Endothelial cell (in vitro differentiated cells): ENCODE measurements at regions not wholly inside any gene's neighbourhood (a gene's known extent, or its start where the extent isn't known, plus 50 kb on each side); places are given as distances from the start of the nearest gene placed in this dataset.

Experiments
- DNase-seq: peaks from one replicate; pipeline ENCODE4 v3.0.0; 2021; ENCODE audit warnings: low spot score
- H3K27ac Mint-ChIP-seq: one replicate; pipeline ENCODE4 v1.8.0; 2021; ENCODE audit warnings: mixed read lengths, inconsistent platforms; ENCODE audit not compliant: unreplicated experiment
- H3K27me3 Mint-ChIP-seq: one replicate; pipeline ENCODE4 v1.8.0; 2021; ENCODE audit warnings: mild to moderate bottlenecking, moderate library complexity, mixed read lengths, inconsistent platforms; ENCODE audit not compliant: unreplicated experiment
- H3K36me3 Mint-ChIP-seq: one replicate; pipeline ENCODE4 v1.8.0; 2021; ENCODE audit warnings: mild to moderate bottlenecking, low read depth, mixed read lengths, inconsistent platforms; ENCODE audit not compliant: unreplicated experiment
- H3K4me1 Mint-ChIP-seq: one replicate; pipeline ENCODE4 v1.8.0; 2021; ENCODE audit warnings: mild to moderate bottlenecking, mixed read lengths, inconsistent platforms; ENCODE audit not compliant: unreplicated experiment
- H3K4me3 Mint-ChIP-seq: one replicate; pipeline ENCODE4 v1.8.0; 2021; ENCODE audit warnings: mild to moderate bottlenecking, mixed read lengths, inconsistent platforms; ENCODE audit not compliant: unreplicated experiment
- H3K9me3 Mint-ChIP-seq: one replicate; pipeline ENCODE4 v1.8.0; 2021; ENCODE audit warnings: mixed read lengths, inconsistent platforms; ENCODE audit not compliant: unreplicated experiment
- CTCF ChIP-seq: fragments of 200-600 bp; sonication (generic); IDR thresholded peaks from one replicate; pipeline ENCODE4 v1.5.0; 2021; ENCODE audit warnings: antibody characterized with exemption; ENCODE audit not compliant: unreplicated experiment

- Mint-ChIP-seq H3K36me3 (no peaks in the 10 kb centered on the region), H3K9me3 (no peaks in the 10 kb centered on the region), H3K4me1 (no peaks in the 10 kb centered on the region), H3K4me3 (no peak overlapping the region), H3K27me3 (no peaks in the 10 kb centered on the region), H3K27ac (no peak overlapping the region)
- TF ChIP-seq CTCF = no peak
- no peak for DNase-seq
Observed at GRCh38 chr6:81984599-81984998, 232.1 kb upstream of the TENT5A start.

- TF ChIP-seq CTCF = no peak
- no peak for DNase-seq
- no peaks in the 10 kb centered on the region for H3K9me3 Mint-ChIP-seq
Observed at GRCh38 chr6:81981812-81982211, 229.3 kb upstream of the TENT5A start.

GRCh38 chr6:81979767-81980166 lies 227.3 kb upstream of the TENT5A start:
- Mint-ChIP-seq H3K9me3 (no peaks in the 10 kb centered on the region), H3K4me3 (no peak overlapping the region), H3K27me3 (no peaks in the 10 kb centered on the region), H3K36me3 (no peaks in the 10 kb centered on the region), H3K27ac (no peak overlapping the region), H3K4me1 (no peaks in the 10 kb centered on the region)
- TF ChIP-seq CTCF = no peak
- DNase-seq = no peak

More at GRCh38 chr6:81981812-81982211, 229.3 kb upstream of the TENT5A start:
- Mint-ChIP-seq H3K4me1 (no peaks in the 10 kb centered on the region), H3K36me3 (no peaks in the 10 kb centered on the region), H3K27me3 (no peaks in the 10 kb centered on the region), H3K27ac (no peak overlapping the region), H3K4me3 (no peak overlapping the region)

GRCh38 chr6:81979329-81979728 lies 226.8 kb upstream of the TENT5A start:
- H3K4me1 Mint-ChIP-seq = no peaks in the 10 kb centered on the region
- H3K4me3 Mint-ChIP-seq = no peak overlapping the region
- no peak for TF ChIP-seq CTCF
- no peak overlapping the region for H3K27ac Mint-ChIP-seq
- H3K36me3 Mint-ChIP-seq = no peaks in the 10 kb centered on the region
- H3K27me3 Mint-ChIP-seq = no peaks in the 10 kb centered on the region
- no peak for DNase-seq
- no peaks in the 10 kb centered on the region for H3K9me3 Mint-ChIP-seq

- DNase-seq = no peak
- Mint-ChIP-seq H3K36me3 (no peaks in the 10 kb centered on the region), H3K4me1 (no peaks in the 10 kb centered on the region), H3K27me3 (no peaks in the 10 kb centered on the region), H3K4me3 (no peak overlapping the region), H3K27ac (no peak overlapping the region), H3K9me3 (no peaks in the 10 kb centered on the region)
- TF ChIP-seq CTCF = no peak
Observed at GRCh38 chr6:81978230-81978629, 225.7 kb upstream of the TENT5A start.
